ENCODE measurements at regions not wholly inside any gene's neighbourhood (a gene's known extent, or its start where the extent isn't known, plus 50 kb on each side); places are given as distances from the start of the nearest gene placed in this dataset.

DNA sequence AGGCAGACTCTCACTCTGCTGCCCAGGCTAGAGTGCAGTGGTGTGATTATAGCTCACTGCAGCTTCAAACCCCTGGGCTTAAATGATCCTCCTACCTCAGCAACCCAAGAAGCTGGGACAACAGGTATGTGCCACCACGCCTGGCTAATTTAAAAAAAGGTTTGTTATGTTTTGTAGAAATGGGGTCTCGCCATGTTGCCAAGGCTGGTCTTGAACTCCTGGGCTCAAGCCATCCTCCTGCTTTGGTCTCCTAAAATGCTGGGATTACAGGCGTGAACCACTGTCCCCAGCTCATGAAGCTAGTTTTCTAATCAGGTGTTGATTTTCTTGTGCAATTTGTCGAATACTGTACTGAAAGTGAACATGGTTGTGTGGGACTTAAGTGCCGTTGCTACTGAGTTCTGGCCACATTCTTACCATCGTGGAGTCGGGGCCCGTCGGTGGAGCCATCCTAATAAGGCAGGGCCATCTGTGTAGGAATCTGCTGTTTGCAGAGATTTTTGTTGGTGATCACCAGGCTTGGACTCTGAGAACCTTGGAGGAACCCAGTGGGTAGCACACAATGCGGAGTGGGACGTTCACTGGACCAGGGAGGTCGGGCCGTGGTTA lies 193.2 kb downstream of the GOLGA6L6 start:
- peaks cover 2 to 35% (median 10%) of the 10 kb centered on the region in 8 donors for H3K9me3 ChIP-seq

GRCh38 chr15:20346082-20346805 lies 195.4 kb downstream of the GOLGA6L6 start:
- Histone ChIP-seq H3K9me3 (peaks cover 2 to 45% (median 14%) of the 10 kb centered on the region in 8 donors), H3K4me1 (peaks cover 0 to 5% (median 0%) of the 10 kb centered on the region in 6 donors)
- TF ChIP-seq, protein P1, sequence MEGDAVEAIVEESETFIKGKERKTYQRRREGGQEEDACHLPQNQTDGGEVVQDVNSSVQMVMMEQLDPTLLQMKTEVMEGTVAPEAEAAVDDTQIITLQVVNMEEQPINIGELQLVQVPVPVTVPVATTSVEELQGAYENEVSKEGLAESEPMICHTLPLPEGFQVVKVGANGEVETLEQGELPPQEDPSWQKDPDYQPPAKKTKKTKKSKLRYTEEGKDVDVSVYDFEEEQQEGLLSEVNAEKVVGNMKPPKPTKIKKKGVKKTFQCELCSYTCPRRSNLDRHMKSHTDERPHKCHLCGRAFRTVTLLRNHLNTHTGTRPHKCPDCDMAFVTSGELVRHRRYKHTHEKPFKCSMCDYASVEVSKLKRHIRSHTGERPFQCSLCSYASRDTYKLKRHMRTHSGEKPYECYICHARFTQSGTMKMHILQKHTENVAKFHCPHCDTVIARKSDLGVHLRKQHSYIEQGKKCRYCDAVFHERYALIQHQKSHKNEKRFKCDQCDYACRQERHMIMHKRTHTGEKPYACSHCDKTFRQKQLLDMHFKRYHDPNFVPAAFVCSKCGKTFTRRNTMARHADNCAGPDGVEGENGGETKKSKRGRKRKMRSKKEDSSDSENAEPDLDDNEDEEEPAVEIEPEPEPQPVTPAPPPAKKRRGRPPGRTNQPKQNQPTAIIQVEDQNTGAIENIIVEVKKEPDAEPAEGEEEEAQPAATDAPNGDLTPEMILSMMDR (IDR thresholded peaks at IDR 0.05 in 8 of 11, conservative IDR thresholded peaks at IDR 0.05 in 3 of 11): no peak
- TF ChIP-seq POLR2AphosphoS5 (IDR thresholded peaks at IDR 0.05) (no peak), POLR2A (IDR thresholded peaks at IDR 0.05) (no peak)

More for the DNA sequence above, 193.2 kb downstream of the GOLGA6L6 start:
- Histone ChIP-seq H3K36me3 (no peaks in the 10 kb centered on the region), H3K4me3 (no peak overlapping the region), H3K27ac (no peak overlapping the region), H3K4me1 (peaks cover 0 to 5% (median 0%) of the 10 kb centered on the region in 6 donors), H3K27me3 (replicated peaks in 1 of 7) (peaks cover 0 to 15% (median 0%) of the 10 kb centered on the region in 7 donors)
- no peak for DNase-seq
- TF ChIP-seq POLR2A (IDR thresholded peaks at IDR 0.05) (no peak), POLR2AphosphoS5 (IDR thresholded peaks at IDR 0.05) (no peak)
- TF ChIP-seq, protein P1 (IDR thresholded peaks at IDR 0.05 in 8 of 11, conservative IDR thresholded peaks at IDR 0.05 in 3 of 11): no peak
- intact Hi-C loops (cut with DNase I; ENCODE audit: low total_unique reads): loop anchor here (5.0 kb wide), 1 partner anchor 1899 kb away; no protein-coding TSS in a partner anchor
- WGBS, 5 donors: 86 to 88% (median 87%) methylated on average over 13 of the region's 13 CpGs

GRCh38 chr15:20345401-20345958 lies 196.1 kb downstream of the GOLGA6L6 start:
- no peak for TF ChIP-seq POLR2A (IDR thresholded peaks at IDR 0.05)
- TF ChIP-seq, protein P1 (IDR thresholded peaks at IDR 0.05 in 8 of 11, conservative IDR thresholded peaks at IDR 0.05 in 3 of 11): no peak
- TF ChIP-seq POLR2AphosphoS5 (IDR thresholded peaks at IDR 0.05): no peak
- peak; percentile 80 for DNase-seq
- peaks cover 0 to 5% (median 0%) of the 10 kb centered on the region in 6 donors for H3K4me1 ChIP-seq
- peaks cover 0 to 15% (median 0%) of the 10 kb centered on the region in 7 donors for H3K27me3 ChIP-seq (replicated peaks in 1 of 7)
- no peak overlapping the region for H3K4me3 ChIP-seq
- 58 to 85% (median 80%) methylated on average over 6 to 7 of the region's 7 CpGs for WGBS, 5 donors
- no peaks in the 10 kb centered on the region for H3K36me3 ChIP-seq
- peaks cover 2 to 52% (median 20%) of the 10 kb centered on the region in 8 donors for H3K9me3 ChIP-seq
- no peak overlapping the region for H3K27ac ChIP-seq
- intact Hi-C loops (cut with DNase I; ENCODE audit: low total_unique reads): loop anchor here (5.0 kb wide), 1 partner anchor 1902 kb away; no protein-coding TSS in a partner anchor

More at GRCh38 chr15:20346082-20346805, 195.4 kb downstream of the GOLGA6L6 start:
- H3K4me3 ChIP-seq: no peak overlapping the region
- DNase-seq: peak; percentile 80
- WGBS, 5 donors: 34 to 58% (median 55%) methylated on average over 4 of the region's 4 CpGs
- H3K27me3 ChIP-seq (replicated peaks in 1 of 7): peaks cover 0 to 15% (median 0%) of the 10 kb centered on the region in 7 donors
- intact Hi-C loops (cut with DNase I; ENCODE audit: low total_unique reads): loop anchor here (5.0 kb wide), 1 partner anchor 1901 kb away; no protein-coding TSS in a partner anchor
- H3K27ac ChIP-seq: no peak overlapping the region
- no peaks in the 10 kb centered on the region for H3K36me3 ChIP-seq
